GM19023 (cell line): ENCODE measurements at regions not wholly inside any gene's neighbourhood (a gene's known extent, or its start where the extent isn't known, plus 50 kb on each side); places are given as distances from the start of the nearest gene placed in this dataset.

Source experiments
- ATAC-seq: cut with Tn5 transposase; IDR thresholded peaks from one replicate; pipeline ENCODE4 v1.9.1; 2021; ENCODE audit warnings: mild to moderate bottlenecking, moderate library complexity; ENCODE audit not compliant: unreplicated experiment

DNA sequence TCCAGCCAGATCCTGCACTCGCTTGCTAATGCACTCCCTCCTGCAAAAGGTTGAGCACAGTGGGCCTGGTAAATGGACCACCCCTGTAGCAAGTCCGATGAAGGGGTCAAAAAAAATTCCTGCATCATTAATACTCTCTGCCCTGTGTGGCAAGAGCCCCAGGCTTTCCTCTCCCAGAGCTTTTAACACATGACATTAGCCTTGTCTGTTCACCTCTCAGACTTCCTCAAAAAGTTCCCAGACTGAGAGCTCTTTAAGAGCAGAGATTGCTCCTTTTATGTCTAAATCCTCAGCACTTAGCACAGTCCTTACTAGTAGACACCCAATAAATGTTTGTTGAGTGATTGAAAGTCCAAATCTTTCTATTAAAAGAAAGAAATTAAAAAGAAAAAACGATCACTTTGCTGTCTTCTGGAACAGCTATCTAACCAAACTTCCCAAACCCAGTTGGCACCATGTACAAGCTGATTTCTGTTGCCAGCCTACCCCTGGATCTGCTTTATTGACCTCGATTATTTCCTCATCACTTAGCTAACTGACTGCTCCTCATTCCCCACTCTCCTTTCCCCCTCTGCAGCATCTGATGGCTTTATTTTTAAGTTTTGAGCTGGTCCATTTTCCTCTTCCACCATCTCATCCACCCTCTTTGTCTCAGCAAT lies 209.8 kb downstream of the ENC1 start:
- no peak for ATAC-seq

DNA sequence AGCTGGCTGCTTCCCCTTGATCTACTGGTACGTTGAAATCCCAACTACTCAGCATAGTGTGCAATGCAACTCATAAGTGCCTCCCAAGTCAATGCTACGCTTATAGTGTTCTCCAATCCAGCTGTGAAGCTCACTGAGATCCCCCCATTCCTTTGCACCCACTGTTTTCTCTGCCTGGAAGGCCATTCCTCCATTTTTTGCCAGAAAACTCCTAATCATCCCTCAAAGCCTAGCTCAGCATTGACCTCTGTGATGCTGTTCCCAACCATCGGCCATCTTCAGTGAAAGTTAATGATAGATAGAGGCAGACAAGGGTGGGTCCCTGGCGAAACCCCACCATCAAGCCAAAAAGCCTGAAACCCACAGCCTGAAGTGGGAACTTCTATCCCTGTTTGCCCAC lies 211.0 kb downstream of the ENC1 start:
- no peak for ATAC-seq

GRCh38 chr5:74428876-74429275 lies 211.7 kb downstream of the ENC1 start:
- no peak for ATAC-seq

GRCh38 chr5:74428275-74428674 lies 212.3 kb downstream of the ENC1 start:
- no peak for ATAC-seq

DNA sequence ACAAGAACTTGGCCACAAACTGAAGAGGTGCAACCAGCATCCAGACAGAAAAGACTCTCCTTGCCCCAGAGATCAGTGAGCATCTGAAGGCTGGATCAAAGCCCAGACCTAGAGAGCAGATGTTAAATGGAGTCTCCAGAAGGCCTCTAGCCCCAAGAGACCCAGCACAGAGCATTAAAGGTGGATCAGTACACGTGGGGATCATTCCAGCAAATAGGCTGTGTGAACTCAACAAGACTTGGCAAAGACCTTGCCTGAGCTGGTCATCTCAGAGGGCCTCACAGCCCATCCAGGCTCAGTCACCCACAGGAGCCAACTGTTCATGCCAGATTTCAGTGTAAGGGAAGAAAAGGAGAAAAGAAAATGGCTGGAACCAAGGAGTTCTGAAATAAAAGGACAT lies 214.0 kb downstream of the ENC1 start:
- ATAC-seq, result no peak

- ATAC-seq, result no peak
Observed at GRCh38 chr5:74424162-74424868, 216.2 kb downstream of the ENC1 start.

DNA sequence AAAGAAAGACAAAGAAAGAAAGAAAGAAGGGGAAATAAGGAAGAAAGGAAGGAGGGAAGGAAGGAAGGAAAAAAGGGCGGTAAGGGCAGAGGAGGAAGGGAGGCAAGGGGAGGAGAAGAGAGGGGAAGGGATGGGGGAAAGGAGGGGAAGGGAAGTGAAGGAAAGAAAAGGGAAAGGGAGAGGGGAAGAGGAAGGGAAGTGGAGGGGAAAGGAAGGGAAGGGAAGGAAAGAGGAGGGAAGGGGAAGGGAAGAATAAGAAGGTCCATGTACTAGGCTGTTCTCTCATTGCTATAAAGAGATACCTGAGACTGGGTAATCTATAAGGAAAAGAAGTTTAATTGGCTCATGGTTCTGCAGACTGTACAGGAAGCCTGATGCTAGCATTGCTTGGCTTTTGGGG lies 217.1 kb downstream of the ENC1 start:
- ATAC-seq, result no peak

DNA sequence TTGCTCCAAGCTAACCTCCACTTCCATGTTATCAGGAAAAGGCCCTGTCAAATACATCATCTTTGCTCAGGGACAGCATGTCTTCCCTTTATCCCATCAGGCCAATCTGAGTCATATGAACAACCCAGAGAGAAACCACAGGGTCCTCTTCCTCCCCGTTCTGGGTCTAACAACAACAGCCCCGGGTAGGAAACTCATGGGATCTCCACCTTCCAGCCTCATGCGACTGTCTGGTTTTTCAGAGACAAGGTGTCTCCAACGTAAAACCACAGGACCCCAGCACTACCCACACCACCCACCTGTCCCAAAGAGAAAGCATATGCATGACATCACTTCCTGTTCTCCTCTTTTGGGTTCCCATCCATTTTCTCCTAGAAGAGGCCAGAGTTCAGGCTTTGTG lies 217.9 kb downstream of the ENC1 start:
- ATAC-seq, result no peak

DNA sequence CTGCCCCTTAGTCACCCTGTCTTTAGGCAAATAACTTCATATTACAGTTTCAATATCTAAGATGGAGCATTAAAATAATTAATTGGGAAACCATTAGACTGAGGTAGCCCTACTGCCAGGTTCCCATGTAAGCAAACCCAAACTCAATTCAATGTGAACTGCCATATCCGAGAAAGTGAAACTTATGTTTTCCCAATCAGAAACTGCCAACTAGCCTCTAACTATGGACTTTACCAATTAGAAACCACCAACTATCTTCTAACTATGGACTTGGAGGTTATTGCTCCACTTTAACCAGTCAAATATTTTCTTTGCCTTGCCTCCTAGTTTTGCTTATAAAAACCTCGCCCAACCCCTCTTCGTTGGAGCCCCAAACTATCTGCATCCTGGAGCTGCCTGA lies 218.5 kb downstream of the ENC1 start:
- ATAC-seq, result no peak

DNA sequence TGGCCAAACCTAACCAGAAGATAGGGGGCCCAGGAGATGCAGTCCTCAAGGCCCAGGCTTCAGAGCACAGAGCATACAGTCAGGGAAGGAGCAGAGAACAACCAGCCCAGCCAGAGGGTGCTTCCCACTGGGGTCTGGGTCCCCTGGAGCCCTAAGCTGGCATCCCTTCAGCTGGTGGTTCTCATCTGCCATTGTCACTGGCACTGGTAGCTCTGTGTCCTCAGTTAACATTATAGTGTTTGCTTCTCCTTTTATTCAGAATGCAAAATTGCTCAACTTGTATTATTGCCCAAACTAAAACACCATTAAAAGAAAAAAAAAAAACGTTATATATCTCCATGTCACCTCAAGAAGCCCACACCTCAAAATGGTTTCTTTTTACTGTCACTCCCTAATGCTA lies 219.2 kb downstream of the ENC1 start:
- ATAC-seq, result no peak

DNA sequence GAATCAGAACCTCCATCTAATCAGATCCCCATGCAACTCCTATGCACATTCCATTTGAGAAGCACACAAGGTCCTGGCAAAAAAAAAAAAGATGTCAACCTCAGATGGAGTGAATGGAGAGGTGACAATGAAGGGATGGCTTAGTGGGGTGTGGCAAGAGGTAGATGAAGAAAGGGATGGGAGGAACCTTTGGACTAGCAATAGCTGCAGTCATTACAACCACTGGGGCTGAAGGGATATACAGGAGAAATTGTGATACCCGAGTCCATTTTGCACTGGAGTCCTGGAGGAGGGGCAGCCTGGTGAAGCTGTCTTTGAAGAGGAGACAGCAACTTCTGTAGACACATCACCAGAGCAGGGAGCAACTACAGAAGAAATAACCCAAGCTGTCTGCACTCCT lies 219.6 kb downstream of the ENC1 start:
- ATAC-seq, result no peak

- ATAC-seq, result no peak
Observed at GRCh38 chr5:74420220-74420619, 220.3 kb downstream of the ENC1 start.

GRCh38 chr5:74419468-74419867 lies 221.1 kb downstream of the ENC1 start:
- ATAC-seq, result no peak

DNA sequence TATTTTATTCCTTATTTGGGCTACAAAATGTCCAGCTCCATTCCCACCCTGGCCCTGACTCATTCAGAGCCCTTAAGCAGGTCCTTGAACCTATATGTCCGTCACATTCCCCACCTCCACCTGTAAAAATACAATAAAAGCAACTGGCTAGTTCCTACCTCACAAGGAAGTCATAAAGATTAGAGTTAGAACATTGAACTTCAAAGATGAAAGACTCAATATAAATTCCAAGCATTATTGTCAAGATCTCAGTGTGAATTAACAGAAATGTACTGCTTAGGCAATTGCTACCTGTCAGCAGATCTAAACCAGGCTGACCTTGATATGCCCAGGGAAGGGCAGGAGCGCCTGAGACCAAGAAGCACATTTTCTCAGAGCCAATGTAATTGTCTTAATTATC lies 221.8 kb downstream of the ENC1 start:
- ATAC-seq, result no peak

GRCh38 chr5:74418261-74418660 lies 222.3 kb downstream of the ENC1 start:
- ATAC-seq, result no peak

GRCh38 chr5:74415695-74416102 lies 224.8 kb downstream of the ENC1 start:
- ATAC-seq, result no peak

DNA sequence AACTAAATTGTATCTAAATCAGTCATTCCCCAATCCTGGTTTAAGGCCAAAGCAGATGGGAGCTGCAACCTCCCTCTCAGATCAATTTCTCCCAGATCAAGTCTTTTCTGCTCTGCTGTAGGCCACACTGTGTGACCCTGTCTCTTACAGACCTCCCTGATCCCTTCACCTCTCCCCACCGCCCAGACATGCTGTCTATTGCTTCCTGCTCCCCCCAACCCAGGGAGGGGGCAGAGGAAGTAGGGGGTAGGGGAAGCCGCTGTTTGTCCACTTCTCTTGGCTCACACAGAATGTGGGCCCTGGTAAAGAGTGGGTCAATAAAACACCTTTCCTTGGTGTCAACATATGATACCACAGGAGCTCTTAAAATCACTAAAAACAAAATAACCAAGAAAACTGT lies 226.3 kb downstream of the ENC1 start:
- no peak for ATAC-seq

GRCh38 chr5:74413403-74414048 lies 227.0 kb downstream of the ENC1 start:
- ATAC-seq, result no peak

DNA sequence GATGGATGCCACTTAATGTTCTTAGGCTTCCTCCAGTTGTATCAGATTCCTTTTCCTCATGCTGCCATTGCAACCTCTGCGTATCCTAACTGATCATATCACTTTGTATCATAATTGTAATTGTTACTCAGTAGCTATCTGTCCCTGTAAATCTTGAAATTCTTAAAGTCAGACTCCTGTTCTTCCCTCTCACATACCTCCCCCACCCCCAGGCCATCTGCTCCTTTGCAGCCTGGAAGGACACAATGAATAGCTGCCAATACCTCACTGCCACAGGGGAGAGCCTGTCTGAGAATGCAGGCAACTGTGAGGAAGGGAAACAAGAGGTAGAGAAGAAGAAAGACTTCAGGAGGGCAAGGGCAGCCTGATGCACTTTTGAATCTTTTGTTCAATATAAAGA lies 228.5 kb downstream of the ENC1 start:
- ATAC-seq, result no peak

DNA sequence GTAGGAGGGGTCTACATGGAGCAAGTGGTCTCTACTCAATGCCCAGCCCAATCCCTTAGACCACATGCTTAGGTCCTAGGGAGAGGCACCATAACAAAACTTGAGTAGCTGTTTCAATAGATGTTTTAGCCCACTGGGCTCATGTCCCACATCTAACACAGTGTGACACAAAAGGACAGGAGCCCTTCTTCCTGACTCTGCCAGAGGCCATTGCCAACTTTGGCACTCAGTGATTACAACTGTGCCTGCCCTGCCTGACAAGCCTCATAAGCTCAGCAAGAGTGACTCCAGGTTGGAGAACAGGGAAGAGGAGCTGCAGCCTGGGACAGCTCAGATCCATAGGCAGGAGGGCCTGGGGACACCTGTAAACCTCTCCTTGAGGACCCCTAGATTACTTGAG lies 230.8 kb downstream of the ENC1 start:
- ATAC-seq, result no peak

DNA sequence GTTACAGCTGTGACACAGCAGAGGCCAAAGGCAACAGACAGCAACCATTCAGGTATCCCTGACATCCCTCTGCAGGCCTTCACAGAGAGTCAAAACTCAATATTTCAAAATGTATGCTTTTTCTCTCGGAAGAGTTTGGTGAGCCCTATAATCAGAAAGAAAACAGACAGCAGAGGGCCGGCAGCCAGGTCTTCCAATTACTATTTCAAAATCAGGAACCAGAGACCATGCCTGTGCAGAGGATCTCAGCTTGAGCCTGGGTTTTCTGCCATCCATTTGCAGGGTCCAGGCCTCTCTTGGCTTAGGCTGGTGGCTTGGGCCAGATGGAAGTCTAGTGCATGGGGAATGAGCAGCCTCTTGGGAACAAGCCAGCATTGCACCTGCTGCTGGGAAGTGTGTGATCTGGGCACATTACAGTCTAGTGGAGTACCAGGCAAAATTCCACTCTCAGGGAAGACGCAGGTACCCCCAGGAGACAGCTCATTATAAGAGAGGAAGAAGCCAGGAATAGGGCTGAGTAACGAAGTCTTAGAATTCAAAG lies 231.3 kb downstream of the ENC1 start:
- ATAC-seq, result no peak
